ENCODE measurements at regions not wholly inside any gene's neighbourhood (a gene's known extent, or its start where the extent isn't known, plus 50 kb on each side); places are given as distances from the start of the nearest gene placed in this dataset.
"Not testable (repeated sequence)": the region's sequence is repeated elsewhere in the genome, so short reads cannot be mapped to it uniquely, and the experiment has no call there.

DNA sequence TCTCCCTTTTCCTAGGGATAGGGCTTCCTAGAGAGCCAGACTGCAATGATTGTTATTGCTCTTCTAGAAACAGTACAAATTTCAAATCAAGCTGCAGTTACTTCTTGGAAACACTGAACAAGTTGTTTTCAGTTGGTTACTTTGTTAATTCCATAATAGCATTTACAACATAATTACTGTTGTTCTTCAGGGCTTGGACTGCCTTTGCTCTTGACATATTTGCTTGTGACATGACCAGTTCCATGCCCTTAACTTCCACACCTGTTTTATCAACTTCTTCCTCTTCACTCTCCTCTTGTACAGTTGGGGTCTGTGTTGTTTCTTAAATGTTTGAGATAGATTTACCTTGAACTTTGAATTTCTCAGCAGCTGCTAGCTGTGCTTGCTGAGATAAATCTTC lies 104.4 kb downstream of the SEC23IP start:
- no peak for DNase-seq

DNA sequence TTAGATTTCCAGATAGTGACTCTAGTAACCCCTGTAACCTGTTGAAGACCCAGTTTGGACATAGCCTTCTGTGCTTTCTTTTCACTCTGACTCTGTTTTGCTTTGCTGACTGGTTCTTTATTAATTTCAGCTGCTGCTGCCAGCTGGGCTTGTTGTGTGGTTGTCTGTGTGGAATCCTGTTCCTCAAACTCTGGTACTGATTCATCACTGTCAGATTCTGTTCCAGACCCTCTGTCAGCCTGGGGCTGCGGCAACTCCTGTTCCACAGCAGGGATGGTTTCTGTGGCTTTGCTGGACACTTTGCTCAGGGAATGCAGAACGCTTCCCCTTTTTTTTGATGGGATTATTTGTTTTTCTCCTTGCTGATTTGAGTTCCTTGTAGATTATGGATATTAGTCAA lies 104.9 kb downstream of the SEC23IP start:
- no peak for DNase-seq

DNA sequence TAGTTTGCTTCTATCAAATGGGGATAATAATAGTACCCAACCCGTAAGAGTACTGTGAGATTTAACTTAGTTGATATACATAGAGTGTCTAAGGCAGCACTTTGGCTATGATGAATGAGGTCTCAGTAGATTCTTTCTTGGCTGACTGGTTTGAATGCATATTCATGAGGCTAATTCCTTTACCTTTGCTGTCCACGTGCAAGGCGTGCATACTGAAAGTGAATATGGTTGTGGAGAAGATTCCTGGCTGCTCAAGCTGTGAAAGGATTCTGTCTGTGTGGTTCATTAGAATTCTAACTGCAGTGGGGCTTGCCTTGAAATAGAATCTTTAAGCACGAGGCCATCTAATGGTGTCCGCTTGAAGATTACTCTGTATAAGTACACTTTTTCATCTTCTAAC lies 110.3 kb downstream of the SEC23IP start:
- DNase-seq = no peak

GRCh38 chr10:120005207-120006201 lies 113.0 kb downstream of the SEC23IP start:
- DNase-seq = peak; percentile 44

DNA sequence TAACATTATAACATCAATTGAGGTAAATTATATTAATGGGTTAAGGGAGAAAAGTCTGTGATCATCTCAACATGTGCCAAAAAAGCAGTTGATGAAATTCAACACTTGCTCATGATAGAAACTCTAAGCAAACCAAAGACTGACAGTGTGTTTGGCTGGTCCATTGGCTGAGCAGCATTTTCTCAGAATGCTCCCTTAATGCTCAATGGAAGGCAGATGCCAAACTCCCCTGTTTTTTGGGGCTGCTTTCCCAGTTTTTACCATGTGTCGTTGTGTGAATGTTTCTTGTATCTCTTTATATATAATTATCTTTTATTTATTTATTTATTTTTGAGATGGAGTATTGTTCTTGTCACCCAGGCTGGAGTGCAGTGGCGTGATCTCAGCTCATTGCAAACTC lies 114.7 kb downstream of the SEC23IP start:
- no peak for DNase-seq

DNA sequence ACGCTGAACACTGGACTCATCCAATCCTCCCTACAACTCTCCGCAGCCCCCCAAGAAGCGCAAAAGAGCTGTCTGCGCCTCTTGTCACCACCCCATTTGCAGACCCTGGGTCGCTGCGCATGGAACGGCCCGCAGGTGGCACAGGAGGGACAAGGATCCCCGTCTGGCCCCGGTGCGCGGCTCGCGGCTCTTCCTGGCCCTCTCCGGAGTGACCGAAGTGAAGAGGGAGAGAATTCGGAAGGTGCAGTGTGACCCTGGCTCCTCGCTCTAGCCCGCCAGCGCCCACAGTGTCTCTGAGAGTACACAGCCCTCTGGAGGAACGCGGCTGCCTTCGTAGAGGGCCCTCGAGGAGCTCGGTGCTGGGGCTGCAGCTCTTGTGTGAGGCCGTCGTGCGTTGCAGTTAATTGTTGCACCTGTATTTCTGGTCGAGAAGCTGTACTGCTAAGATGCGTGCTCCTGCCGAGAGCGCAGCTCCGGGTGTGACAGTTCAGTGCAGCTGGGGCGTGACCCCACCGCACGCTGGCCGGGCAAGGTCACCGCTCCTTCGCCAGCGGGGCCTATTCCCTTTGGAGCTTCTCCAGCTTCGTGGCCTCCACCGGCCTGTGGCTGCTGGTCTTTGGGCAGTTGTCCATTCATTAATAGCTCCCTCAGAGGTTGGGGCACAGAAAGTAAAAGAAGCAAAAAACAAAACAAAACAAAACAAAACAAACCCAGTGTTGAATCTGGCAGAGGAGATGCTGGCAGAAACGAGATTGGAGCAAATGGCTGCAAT lies 119.0 kb downstream of the SEC23IP start:
- DNase-seq = no peak

GRCh38 chr10:120012131-120012400 lies 119.5 kb downstream of the SEC23IP start:
- peak; percentile 39 for DNase-seq

DNA sequence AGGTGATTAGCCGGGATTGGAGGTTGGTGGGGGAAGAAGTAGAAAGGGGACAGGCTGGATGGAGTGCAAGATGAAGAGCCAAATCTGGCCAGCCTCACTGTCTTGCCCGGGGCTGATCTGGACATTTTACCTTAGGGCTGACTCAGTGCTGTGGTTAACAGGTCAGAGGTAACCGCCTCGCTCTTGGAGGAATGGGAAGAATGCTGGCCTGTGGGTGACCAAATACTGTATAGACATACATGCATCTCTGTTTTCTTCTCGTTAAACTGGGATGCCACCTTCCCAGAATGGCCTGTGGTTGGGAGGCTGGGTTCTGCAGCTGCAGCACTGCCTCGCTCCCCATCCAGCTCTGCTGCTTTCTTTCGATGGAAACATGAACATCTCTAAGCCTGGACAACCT lies 120.0 kb downstream of the SEC23IP start:
- DNase-seq = no peak

DNA sequence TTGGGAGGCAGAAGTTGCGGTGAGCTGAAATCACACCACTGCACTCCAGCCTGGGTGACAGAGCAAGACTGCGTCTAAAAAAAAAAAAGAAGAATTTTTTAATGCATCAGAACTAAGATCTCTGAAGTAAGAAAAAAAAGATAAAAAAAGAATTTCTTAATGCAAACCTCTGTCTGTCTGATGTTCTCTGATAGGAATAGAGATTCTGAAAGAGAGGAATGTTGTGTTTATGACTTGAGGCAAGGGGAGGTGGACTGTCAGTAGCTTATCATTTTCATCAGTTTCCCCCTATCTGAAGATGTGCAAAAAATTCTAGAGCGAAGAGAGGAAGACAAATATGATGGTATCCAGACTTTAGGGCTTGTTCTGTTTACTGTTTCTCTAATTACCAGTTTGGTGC lies 121.5 kb downstream of the SEC23IP start:
- DNase-seq = no peak

GRCh38 chr10:120015064-120015463 lies 122.5 kb downstream of the SEC23IP start:
- no peak for DNase-seq

DNA sequence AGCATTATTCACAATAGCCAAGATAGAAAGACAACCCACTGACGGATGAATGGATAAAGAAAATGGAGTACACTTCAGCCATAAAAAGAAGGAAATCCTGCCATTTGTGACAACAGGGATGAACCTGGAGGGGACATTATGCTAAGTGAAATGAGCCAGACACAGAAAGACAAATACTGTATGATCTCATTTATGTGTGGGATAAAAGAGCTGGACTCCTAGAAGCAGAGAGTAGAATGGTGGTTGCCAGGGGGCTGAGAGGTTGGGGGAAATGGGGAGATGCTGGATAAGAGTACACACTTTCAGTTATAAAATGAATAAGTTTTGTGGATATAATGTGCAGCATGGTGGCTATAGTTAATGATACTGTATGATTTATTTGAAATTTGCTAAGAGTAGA lies 124.4 kb downstream of the SEC23IP start:
- DNase-seq = no peak

- DNase-seq = no peak
Measured at GRCh38 chr10:120017733-120018417, 125.3 kb downstream of the SEC23IP start.

- DNase-seq = no peak
Measured at GRCh38 chr10:120018695-120019094, 126.2 kb downstream of the SEC23IP start.

DNA sequence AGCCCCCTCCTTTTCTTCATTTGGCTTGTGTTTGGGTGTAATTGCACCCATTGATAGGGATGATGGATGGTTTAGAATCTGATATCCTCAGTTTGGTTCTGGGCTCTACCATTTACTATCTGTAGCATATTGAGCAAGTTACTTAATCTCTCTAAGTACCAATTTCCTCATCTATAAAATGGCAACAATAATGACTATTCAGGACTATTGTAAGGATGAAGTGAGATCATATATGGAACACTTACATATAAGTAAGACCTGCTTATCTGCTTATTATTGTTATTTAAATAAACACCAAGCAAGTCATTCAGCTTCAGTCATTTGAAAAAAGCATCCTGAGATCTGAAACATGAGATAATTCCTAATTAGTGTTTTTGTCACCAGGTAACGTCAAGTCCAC lies 127.0 kb downstream of the SEC23IP start:
- DNase-seq = peak; percentile 89

DNA sequence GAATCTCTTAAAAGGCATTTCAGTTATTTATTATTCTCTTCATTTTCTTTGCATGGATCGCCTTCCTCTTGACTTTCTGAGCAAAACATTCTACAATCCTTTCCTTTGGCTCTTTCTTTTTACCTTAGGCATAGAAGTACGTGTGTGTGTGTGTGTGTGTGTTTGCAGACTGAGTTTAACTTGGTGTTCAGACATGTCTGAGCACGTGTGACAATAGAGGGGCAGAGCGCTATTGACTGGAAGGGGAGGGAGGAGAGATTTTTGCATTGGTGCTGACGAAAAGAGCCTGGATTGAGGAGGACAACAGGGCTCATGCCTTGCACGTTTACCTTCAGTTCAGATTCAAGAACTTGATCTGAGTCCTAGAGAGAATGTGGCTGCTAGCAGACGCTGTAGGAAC lies 129.8 kb downstream of the SEC23IP start:
- DNase-seq = no peak

DNA sequence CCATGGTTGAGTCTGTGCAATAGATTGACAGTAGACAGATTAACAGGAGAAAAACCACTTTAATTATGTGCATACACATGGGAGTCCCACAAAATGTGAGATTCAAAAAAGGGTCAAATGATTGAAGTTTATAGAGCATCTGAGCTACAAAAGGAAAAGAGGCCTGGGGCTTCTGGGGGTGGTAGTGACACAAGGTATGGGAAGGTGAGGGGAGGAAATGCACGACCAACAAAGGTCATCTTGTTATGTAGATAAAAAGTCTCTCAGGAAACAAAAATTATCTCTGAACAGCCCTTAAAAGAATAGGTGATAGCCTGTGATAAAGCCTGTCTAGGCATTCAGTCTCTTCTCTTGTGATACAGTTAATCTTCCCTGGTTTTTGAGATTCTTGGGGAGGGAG lies 141.7 kb downstream of the SEC23IP start:
- DNase-seq = no peak

- DNase-seq = no peak
Measured at GRCh38 chr10:120039046-120039445, 146.5 kb downstream of the SEC23IP start.

- no peak for DNase-seq
Measured at GRCh38 chr10:120039826-120040225, 147.3 kb downstream of the SEC23IP start.

GRCh38 chr10:120041807-120042559 lies 149.5 kb downstream of the SEC23IP start:
- no peak for DNase-seq

DNA sequence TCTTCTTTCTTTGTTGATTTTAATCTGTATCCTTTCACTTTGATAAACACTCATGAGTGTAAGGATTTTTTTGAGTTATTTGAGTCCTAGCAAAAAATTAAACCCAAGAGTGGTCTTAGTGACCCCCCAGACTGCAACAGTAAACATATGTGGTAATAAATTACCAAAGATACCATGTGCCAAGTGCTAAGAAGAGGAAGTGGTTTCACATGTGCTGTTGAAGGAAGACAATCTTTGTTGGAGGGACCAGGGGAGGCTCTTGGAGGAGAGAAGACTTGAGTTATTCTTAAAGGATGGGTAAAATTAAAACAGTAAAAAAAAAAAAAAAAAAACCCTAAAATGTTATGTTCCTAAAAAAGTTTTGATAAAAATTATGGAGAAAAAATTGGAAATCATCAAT lies 150.2 kb downstream of the SEC23IP start:
- DNase-seq = no peak

DNA sequence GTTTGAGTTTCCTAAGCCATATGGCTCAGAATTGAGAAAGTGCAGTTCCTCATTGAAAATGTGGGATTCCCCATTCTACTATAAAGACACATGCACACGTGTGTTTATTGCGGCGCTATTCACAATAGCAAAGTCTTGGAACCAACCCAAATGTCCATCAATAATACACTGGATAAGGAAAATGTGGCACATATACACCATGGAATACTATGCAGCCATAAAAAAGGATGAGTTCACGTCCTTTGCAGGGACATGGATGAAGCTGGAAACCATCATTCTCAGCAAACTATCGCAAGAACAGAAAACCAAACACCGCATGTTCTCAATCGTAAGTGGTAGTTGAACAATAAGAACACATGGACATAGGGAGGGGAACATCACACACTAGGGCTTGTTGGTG lies 154.8 kb downstream of the SEC23IP start:
- DNase-seq = not testable (repeated sequence)

DNA sequence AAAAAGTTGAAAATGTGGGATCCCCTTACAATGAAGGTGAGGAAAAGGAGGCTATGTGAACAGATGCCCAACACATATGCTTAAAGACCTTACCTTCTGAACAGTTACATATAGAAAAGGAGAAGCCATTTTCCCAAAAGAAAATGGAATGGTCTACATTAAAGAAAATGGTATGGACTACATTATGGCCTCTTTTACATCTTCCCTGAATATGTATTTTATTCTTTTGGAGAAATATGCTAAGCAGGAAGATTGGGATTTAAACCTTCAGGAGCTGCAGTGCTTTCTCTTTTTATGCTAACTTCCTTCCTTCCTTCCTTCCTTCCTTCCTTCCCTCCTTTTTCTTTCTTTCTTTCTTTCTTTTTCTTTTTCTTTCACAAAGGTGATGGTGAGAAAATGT lies 155.4 kb downstream of the SEC23IP start:
- no peak for DNase-seq

- peak; percentile 97 for DNase-seq
Measured at GRCh38 chr10:120048391-120048790, 155.9 kb downstream of the SEC23IP start.

Measured in NCI-H69 (cell line).